HG03039 (cell line): ENCODE measurements at regions not wholly inside any gene's neighbourhood (a gene's known extent, or its start where the extent isn't known, plus 50 kb on each side); places are given as distances from the start of the nearest gene placed in this dataset.
"Not testable (repeated sequence)": the region's sequence is repeated elsewhere in the genome, so short reads cannot be mapped to it uniquely, and the experiment has no call there.

ENCODE experiments used
- ATAC-seq: cut with Tn5 transposase; IDR thresholded peaks from one replicate; pipeline ENCODE4 v1.9.1; 2021; ENCODE audit warnings: mild to moderate bottlenecking, moderate library complexity; ENCODE audit not compliant: unreplicated experiment

DNA sequence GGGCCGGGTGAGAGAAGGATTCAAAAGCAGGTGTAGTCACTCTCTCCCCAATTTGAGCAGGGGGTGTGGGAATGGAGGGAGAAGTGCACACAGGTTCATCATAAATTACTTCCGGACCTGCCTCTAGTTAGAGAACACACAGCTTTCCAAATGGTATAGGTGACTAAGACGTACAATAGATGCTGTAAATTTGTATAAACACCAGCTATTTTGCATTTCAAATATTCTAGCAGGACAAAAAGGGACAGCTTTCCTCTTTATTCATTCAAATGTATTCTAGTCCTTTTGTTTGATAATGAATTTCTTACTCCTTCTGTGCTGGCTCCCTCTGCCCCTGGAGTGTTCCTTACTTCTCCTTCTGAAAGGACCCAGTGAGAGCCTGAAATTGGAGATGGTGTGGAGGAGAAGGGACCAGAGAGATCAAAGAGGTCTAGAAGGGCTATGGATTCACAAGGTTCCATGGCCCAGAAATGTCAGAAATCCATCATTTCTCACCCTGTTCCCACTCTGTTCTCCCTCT lies 53.2 kb upstream of the SH3BP4 start:
- ATAC-seq: no peak

DNA sequence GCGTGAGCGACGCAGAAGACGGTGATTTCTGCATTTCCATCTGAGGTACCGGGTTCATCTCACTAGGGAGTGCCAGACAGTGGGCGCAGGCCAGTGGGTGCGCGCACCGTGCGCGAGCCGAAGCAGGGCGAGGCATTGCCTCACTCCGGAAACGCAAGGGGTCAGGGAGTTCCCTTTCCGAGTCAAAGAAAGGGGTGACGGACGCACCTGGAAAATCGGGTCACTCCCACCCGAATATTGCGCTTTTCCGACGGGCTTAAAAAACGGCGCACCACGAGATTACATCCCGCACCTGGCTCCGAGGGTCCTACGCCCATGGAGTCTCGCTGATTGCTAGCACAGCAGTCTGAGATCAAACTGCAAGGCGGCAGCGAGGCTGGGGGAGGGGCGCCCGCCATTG lies 63.4 kb upstream of the SH3BP4 start:
- ATAC-seq: not testable (repeated sequence)

DNA sequence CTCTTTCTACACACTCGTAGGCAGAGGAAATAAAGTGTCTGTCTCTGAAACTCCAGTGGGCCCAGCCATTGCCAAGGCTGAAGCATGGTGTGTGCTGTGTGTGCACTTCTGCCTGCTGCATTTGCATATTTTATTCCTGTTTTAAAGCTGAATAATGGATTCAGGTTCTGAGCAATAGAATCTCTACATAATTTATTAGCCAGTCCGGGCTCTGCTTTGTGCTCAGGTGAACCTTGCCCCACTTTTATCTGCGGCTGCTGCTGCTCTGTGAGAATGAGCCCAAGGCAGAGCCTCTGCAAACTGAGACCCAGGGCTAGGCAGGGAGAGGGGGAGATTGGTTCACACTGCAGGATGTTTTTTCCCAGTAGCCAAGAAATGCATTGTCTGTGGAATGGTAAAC lies 64.6 kb upstream of the SH3BP4 start:
- no peak for ATAC-seq

GRCh38 chr2:234885886-234886285 lies 65.9 kb upstream of the SH3BP4 start:
- no peak for ATAC-seq

DNA sequence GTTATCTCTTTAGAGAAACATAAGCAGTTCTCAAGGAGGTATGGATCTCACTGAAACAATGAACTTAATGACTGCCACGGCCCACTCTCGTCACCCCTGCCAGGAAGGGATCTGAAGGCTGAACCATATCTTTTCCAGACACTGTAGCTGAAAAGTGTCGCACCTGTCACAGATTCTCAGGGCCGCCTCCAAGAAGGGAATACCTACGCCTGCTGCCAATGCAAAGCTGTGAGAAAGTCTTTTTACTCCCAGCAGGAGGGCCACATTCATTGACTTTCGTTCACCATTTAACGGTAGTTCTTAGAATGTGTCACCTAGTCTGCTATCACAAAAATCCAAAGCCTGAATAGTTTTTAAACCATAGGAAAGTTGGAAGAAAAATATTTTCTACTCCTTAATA lies 66.7 kb upstream of the SH3BP4 start:
- ATAC-seq: no peak

DNA sequence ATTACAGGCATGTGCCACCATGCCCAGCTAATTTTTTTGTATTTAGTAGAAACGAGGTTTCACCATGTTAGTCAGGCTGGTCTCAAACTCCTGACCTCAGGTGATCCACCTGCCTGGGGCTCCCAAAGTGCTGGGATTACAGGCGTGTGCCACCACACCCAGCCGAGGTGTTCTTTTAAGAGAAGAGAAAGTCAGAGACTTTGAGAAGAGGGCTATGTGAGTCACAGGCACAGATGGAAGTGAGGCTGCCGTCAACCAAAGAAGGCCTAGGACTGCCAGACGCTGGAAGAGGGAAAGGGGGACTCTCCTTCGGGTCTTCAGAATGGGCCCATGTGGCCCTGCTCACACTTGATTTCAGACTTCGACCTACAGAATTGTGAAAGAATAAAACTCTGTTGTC lies 67.2 kb upstream of the SH3BP4 start:
- ATAC-seq: no peak

- no peak for ATAC-seq
Observed at GRCh38 chr2:234881413-234882241, 70.2 kb upstream of the SH3BP4 start.

- no peak for ATAC-seq
Observed at GRCh38 chr2:234880551-234881211, 71.1 kb upstream of the SH3BP4 start.

DNA sequence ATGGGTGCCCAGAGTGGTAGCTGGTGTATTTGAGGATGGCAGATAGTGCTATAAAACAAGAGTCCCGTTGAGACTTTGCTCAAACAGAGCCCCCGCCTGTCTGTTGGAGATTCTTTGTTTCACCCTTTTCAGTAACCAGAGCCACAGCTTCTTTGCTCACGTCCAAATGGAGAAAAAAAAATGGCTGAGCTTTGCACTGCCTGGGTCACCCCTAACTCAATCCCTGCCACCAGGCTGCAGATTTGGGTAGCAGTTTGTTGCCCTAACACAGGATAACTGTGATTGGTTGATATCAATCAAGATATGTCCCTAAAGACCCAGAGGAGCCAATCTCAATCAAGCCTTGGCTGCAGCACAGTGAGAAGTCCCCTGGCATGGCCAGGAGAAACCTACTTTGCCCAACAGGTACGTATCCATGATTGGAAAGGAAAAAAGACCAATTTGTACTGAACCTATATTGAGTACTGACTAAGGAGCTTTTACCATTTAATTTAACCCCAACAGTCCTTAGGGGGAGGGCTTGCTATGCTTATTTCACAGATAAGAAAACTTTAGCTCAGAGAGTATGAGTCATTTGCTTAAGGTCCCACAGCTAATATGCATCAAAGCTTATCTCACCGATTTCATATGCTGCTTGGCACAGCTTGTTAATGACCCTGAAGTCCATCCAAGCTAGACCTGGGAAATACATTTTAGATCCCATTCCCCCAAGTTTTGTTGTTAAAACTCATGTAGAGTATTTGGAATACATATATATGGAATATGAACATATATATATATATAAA lies 72.0 kb upstream of the SH3BP4 start:
- no peak for ATAC-seq

DNA sequence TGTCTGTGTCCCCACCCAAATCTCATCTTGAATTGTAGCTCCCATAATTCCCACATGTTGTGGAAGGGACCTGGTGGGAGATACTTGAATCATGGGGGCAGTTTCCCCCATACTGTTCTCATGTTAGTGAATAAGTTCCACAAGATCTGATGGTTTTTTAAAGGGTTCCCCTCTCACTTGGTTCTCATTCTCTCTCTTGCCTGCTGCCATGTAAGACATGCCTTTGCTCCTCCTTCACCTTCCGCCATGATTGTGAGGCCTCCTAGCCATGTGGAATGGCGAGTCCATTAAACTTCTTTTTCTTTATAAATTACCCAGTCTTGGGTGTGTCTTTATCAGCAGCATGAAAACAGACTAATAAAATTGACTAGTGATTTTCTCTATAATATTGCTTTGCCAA lies 75.2 kb upstream of the SH3BP4 start:
- ATAC-seq: not testable (repeated sequence)

DNA sequence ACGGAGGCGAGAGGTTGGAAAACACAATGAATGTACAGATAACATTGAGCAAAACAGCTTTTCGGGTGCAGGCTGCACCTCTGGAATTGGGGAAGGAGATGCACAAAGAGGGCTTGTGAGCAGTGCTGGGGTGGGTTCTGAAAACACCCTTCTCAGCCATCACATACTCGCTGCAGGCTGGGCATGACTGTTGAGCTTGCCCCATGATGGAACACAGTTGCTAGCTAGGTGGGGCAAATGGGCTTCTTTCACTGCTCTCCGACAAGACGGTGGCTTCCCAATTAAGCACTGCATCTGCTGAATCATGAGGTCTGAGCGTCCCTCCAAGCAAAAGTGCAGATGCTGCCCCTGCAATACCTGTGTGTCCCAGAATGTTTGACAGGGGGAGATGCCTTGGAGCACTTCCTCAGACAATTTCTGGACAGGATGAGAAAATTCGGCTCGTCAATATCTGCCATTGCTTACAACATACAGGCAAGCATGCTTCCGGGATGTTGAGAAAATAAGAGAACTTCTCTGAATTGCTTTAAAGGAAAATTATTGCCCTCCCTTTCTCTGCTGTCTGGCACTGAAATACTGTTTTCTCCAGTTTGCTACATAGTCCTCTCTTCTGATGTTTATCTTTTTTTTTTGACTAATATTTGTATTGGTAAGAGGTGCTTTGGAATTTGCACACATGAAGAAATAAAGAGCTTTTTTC lies 77.3 kb upstream of the SH3BP4 start:
- no peak for ATAC-seq

DNA sequence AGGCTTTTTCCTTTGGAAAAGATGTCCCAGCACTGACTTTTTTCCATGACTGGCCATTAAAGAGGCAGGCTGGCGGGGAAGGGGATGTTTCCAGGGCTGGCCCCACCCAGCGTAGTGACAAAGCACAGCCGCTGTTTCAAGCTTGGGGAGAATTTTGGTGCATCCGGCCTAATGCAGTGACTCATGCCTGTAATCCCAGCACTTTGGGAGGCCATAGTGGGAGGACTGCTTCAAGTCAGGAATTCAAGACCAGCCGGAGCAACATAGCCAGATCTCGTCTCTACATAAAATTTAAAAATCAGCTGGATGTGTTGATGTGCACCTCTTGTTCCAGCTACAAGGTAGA lies 78.0 kb upstream of the SH3BP4 start:
- no peak for ATAC-seq

DNA sequence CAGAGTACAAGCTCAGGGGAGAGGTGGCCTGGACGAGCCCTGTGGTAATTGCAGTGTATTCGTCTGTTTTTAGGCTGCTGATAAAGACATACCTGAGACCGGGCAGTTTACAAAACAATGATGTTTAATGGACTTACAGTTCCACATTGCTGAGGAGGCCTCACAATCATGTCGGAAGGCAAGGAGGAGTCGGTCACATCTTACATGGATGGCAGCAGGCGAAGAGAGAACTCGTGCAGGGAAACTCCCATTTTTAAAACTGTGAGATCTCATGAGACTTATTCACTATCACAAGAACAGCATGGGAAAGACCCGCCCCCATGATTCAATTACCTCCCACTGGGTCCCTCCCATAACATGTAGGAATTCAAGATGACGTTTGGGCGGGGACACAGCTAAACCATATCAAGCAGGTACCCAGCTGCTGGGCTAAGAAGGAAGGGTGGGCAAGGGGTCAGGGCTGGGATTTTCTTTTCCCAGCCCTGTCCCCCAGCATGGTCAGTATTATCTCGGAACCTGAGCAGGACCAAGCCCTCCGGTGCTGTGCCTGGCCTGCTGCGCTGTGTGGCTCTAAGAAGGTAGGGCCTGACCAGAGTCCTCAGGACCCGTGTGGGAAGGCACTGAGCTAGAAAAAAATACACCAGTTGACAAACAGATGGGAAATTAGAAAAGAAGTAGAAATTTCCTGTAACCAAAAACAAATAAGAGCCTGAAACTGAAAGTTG lies 78.6 kb upstream of the SH3BP4 start:
- ATAC-seq: no peak

GRCh38 chr2:234869969-234870368 lies 81.8 kb upstream of the SH3BP4 start:
- no peak for ATAC-seq

DNA sequence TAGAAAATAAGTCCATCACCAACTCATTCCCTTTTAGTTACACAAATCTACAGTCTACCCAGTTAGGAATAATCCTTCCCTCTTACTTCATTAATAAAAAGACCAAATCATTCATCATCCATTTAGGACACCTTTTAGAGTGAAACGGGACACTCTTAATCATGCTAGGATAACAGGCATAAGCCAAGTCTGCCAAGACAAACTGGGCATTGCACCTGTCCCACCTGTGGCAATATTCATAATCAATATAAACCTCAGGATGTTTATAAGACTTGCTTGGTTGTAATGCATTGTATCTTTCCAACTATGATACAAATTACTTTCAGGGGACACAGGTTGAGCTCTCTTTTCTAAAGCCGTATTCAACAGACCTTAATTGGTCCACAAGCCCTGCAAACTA lies 82.7 kb upstream of the SH3BP4 start:
- no peak for ATAC-seq

- ATAC-seq: no peak
Observed at GRCh38 chr2:234867882-234868285, 83.9 kb upstream of the SH3BP4 start.

DNA sequence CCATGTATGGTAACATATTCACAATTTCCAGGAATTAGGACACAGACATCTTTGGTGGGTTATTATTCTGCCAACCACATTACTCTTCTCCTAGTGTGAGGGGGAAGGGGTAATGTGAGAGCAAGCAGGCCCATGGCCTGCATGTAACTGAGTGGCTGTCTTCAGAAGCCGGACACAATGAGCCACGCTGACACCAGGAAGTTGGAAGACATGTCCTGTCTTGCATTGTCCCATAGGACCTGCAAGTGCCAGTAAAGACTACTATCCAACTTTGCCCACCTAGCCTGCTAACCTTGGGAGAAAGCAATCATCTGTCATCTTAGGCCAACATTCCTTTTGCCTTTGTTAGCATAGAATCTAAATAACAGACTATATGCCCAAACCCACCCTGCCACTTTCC lies 86.2 kb upstream of the SH3BP4 start:
- no peak for ATAC-seq

DNA sequence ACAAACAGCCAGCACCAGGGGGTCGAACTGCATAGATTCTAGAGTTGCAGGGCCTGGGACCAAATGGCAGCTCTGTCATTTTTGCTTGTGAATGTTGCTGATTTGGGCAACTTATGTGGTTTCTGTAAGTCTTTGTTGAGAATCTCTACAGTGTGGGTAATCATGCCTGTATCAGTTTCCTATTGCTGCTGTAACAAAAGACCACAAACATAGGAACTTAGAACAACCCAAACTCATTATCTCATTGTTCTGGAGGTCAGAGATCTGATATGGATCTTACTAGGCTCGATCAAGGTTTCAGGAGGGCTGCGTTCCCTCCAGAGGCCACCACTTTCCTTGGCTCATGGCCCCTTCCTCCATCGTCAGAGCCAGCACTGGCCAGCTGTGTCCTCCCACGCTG lies 86.8 kb upstream of the SH3BP4 start:
- no peak for ATAC-seq

DNA sequence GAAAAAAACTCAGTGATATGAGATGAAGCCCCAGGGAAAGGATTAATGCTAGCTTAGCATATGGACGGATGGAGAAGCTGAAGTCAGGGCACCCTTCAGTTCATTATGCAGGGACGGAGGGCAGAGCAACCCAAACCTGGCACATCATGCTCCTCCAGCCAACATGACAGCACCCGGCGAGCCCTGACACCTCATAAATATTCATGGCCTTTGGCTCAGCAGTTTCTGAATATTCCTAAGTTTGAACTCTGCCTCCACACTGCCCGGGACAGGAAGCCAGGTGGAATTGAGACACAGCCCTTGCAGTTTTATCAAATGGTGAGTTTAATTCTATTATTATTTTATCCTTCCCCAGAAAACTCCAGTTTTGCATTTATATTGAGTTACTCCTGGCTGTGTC lies 87.3 kb upstream of the SH3BP4 start:
- ATAC-seq: no peak
